ENCODE measurements at regions not wholly inside any gene's neighbourhood (a gene's known extent, or its start where the extent isn't known, plus 50 kb on each side); places are given as distances from the start of the nearest gene placed in this dataset.

DNA sequence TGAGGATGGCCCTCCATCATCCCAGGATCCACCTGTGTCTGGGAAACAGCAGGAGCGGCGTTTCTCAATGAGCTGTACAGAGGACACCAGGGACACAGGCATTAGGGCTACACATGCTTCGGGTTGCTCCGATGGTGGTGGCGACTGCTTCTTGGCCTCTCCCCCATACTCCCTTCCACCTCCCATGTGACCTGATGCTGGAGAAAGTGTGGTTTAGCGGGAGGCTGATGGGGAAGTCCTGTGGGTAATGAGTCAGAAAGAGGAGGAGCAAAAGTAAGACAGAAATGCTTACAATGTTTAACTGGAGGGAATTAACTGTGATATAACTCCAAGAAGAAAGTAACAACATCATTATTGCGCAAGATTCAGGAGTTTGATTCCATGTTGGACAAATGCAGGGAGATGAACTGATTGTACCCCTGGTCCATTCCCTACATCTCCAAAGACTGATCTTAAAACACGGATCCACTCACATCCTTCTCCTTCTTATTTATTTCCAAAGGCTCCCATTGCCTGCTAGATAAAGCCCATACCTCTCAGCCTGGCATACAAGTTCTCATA lies 186.6 kb downstream of the NRP2 start:
- peaks cover 4% of the 10 kb centered on the region for H3K9me3 Mint-ChIP-seq
- ChIA-PET CTCF (interaction anchor here (1.0 kb wide), 1 partner anchor 57 kb away, joined by 3 read pairs; no protein-coding TSS in a partner anchor), POLR2A (interaction anchor here (0.5 kb wide), 1 partner anchor 20 kb away, joined by 4 read pairs; no protein-coding TSS in a partner anchor)
- no peaks in the 10 kb centered on the region for H3K36me3 Mint-ChIP-seq
- ATAC-seq (no peak), DNase-seq (ENCODE audit: low spot score) (no peak)
- no peak overlapping the region for H3K27ac Mint-ChIP-seq
- TF ChIP-seq, protein P1, sequence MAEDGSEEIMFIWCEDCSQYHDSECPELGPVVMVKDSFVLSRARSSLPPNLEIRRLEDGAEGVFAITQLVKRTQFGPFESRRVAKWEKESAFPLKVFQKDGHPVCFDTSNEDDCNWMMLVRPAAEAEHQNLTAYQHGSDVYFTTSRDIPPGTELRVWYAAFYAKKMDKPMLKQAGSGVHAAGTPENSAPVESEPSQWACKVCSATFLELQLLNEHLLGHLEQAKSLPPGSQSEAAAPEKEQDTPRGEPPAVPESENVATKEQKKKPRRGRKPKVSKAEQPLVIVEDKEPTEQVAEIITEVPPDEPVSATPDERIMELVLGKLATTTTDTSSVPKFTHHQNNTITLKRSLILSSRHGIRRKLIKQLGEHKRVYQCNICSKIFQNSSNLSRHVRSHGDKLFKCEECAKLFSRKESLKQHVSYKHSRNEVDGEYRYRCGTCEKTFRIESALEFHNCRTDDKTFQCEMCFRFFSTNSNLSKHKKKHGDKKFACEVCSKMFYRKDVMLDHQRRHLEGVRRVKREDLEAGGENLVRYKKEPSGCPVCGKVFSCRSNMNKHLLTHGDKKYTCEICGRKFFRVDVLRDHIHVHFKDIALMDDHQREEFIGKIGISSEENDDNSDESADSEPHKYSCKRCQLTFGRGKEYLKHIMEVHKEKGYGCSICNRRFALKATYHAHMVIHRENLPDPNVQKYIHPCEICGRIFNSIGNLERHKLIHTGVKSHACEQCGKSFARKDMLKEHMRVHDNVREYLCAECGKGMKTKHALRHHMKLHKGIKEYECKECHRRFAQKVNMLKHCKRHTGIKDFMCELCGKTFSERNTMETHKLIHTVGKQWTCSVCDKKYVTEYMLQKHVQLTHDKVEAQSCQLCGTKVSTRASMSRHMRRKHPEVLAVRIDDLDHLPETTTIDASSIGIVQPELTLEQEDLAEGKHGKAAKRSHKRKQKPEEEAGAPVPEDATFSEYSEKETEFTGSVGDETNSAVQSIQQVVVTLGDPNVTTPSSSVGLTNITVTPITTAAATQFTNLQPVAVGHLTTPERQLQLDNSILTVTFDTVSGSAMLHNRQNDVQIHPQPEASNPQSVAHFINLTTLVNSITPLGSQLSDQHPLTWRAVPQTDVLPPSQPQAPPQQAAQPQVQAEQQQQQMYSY (CRISPR knock-in tag; IDR thresholded peaks at IDR 0.05): no peak
- TF ChIP-seq FOXK1 (CRISPR knock-in tag; IDR thresholded peaks at IDR 0.05) (no peak), SMAD3 (CRISPR knock-in tag; IDR thresholded peaks at IDR 0.05; ENCODE audit: borderline replicate concordance) (no peak), NFYB (CRISPR knock-in tag; conservative IDR thresholded peaks at IDR 0.05; ENCODE audit: low read depth) (no peak), OVOL2 (CRISPR knock-in tag; IDR thresholded peaks at IDR 0.05; ENCODE audit: borderline replicate concordance) (no peak), HMGA2 (CRISPR knock-in tag; IDR thresholded peaks at IDR 0.05) (no peak), ATF1 (CRISPR knock-in tag; IDR thresholded peaks at IDR 0.05) (no peak), GRHL2 (CRISPR knock-in tag; IDR thresholded peaks at IDR 0.05; ENCODE audit: insufficient replicate concordance, severe bottlenecking) (no peak), ZNF423 (CRISPR knock-in tag; IDR thresholded peaks at IDR 0.05) (no peak), ZNF219 (CRISPR knock-in tag; IDR thresholded peaks at IDR 0.05; ENCODE audit: borderline replicate concordance) (no peak), NR1H2 (CRISPR knock-in tag; IDR thresholded peaks at IDR 0.05) (no peak), PRRX2 (CRISPR knock-in tag; IDR thresholded peaks at IDR 0.05) (no peak)
- TF ChIP-seq, protein P2, sequence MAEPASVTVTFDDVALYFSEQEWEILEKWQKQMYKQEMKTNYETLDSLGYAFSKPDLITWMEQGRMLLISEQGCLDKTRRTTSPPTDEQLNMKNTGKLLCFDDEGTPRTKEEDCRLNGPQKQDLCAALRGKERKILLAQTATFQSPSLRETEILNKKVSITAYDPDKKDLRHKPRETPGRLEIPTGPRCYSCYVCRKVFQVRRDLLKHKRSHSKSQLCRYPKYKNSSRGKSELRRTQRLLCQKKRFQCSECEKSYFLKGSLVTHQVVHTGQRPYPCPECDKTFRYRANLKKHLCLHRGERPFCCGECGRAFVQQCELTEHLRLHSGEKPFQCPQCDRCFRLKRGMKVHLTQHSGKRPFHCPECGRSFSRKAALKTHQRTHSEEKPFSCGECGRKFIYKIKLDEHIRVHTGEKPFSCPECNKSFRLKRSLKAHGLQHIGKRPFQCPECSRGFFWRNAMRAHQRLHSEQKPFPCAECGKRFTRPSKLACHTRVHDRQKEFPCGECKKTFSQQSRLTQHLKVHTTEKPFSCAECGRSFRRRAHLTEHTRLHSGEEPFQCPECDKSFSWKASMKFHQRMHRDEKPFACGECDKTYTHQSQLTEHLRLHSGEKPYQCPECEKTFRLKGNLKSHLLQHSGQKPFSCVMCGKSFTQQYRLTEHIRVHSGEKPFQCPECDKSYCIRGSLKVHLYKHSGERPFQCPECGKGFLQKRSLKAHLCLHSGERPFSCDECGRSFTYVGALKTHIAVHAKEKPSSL (CRISPR knock-in tag; conservative IDR thresholded peaks at IDR 0.05): no peak
- TF ChIP-seq, protein P3, sequence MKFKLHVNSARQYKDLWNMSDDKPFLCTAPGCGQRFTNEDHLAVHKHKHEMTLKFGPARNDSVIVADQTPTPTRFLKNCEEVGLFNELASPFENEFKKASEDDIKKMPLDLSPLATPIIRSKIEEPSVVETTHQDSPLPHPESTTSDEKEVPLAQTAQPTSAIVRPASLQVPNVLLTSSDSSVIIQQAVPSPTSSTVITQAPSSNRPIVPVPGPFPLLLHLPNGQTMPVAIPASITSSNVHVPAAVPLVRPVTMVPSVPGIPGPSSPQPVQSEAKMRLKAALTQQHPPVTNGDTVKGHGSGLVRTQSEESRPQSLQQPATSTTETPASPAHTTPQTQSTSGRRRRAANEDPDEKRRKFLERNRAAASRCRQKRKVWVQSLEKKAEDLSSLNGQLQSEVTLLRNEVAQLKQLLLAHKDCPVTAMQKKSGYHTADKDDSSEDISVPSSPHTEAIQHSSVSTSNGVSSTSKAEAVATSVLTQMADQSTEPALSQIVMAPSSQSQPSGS (CRISPR knock-in tag; IDR thresholded peaks at IDR 0.05; ENCODE audit: borderline replicate concordance, low read depth): no peak
- TF ChIP-seq, protein P4, sequence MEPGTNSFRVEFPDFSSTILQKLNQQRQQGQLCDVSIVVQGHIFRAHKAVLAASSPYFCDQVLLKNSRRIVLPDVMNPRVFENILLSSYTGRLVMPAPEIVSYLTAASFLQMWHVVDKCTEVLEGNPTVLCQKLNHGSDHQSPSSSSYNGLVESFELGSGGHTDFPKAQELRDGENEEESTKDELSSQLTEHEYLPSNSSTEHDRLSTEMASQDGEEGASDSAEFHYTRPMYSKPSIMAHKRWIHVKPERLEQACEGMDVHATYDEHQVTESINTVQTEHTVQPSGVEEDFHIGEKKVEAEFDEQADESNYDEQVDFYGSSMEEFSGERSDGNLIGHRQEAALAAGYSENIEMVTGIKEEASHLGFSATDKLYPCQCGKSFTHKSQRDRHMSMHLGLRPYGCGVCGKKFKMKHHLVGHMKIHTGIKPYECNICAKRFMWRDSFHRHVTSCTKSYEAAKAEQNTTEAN (CRISPR knock-in tag; IDR thresholded peaks at IDR 0.05): no peak
- TF ChIP-seq, protein P5, sequence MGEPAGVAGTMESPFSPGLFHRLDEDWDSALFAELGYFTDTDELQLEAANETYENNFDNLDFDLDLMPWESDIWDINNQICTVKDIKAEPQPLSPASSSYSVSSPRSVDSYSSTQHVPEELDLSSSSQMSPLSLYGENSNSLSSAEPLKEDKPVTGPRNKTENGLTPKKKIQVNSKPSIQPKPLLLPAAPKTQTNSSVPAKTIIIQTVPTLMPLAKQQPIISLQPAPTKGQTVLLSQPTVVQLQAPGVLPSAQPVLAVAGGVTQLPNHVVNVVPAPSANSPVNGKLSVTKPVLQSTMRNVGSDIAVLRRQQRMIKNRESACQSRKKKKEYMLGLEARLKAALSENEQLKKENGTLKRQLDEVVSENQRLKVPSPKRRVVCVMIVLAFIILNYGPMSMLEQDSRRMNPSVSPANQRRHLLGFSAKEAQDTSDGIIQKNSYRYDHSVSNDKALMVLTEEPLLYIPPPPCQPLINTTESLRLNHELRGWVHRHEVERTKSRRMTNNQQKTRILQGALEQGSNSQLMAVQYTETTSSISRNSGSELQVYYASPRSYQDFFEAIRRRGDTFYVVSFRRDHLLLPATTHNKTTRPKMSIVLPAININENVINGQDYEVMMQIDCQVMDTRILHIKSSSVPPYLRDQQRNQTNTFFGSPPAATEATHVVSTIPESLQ (CRISPR knock-in tag; IDR thresholded peaks at IDR 0.05): no peak
- TF ChIP-seq, protein P6, sequence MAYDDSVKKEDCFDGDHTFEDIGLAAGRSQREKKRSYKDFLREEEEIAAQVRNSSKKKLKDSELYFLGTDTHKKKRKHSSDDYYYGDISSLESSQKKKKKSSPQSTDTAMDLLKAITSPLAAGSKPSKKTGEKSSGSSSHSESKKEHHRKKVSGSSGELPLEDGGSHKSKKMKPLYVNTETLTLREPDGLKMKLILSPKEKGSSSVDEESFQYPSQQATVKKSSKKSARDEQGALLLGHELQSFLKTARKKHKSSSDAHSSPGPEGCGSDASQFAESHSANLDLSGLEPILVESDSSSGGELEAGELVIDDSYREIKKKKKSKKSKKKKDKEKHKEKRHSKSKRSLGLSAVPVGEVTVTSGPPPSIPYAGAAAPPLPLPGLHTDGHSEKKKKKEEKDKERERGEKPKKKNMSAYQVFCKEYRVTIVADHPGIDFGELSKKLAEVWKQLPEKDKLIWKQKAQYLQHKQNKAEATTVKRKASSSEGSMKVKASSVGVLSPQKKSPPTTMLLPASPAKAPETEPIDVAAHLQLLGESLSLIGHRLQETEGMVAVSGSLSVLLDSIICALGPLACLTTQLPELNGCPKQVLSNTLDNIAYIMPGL (CRISPR knock-in tag; IDR thresholded peaks at IDR 0.05): no peak
- TF ChIP-seq, protein P7, sequence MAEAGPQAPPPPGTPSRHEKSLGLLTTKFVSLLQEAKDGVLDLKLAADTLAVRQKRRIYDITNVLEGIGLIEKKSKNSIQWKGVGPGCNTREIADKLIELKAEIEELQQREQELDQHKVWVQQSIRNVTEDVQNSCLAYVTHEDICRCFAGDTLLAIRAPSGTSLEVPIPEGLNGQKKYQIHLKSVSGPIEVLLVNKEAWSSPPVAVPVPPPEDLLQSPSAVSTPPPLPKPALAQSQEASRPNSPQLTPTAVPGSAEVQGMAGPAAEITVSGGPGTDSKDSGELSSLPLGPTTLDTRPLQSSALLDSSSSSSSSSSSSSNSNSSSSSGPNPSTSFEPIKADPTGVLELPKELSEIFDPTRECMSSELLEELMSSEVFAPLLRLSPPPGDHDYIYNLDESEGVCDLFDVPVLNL (CRISPR knock-in tag; IDR thresholded peaks at IDR 0.05; ENCODE audit: borderline replicate concordance, low read depth): no peak
- no peak overlapping the region for H3K4me3 Mint-ChIP-seq
- H3K4me1 Mint-ChIP-seq: no peaks in the 10 kb centered on the region
- H3K27me3 Mint-ChIP-seq (ENCODE audit: low read depth): no peaks in the 10 kb centered on the region

Data from WTC11 (cell line).